GM23338 (cell line): ENCODE measurements at regions not wholly inside any gene's neighbourhood (a gene's known extent, or its start where the extent isn't known, plus 50 kb on each side); places are given as distances from the start of the nearest gene placed in this dataset.

Experiments used
- ATAC-seq: fragments of 200-7000 bp; cut with Tn5 transposase; 3 replicates; pipeline ENCODE4 v1.9.1; 2020
- DNase-seq: peaks from one replicate; pipeline ENCODE4 v3.0.0-alpha.2; 2015; ENCODE audit warnings: low spot score
- H2AFZ ChIP-seq: fragments of 200-600 bp; sonication (generic); 2 replicates; pipeline ENCODE4 v1.8.0; 2016; ENCODE audit warnings: antibody characterized with exemption, mild to moderate bottlenecking, moderate library complexity
- H3F3A ChIP-seq: fragments of 200-600 bp; sonication (generic); replicated peaks from 2 replicates; pipeline ENCODE4 v1.8.0; 2017; ENCODE audit warnings: antibody characterized with exemption, mixed run types, low read depth
- H3K27ac ChIP-seq: fragments of 200-600 bp; sonication (generic); 2 replicates; pipeline ENCODE4 v1.6.1; 2016; ENCODE audit warnings: low read depth
- H3K27me3 ChIP-seq: fragments of 200-600 bp; sonication (generic); 2 replicates; pipeline ENCODE4 v1.8.0; 2016; ENCODE audit warnings: mild to moderate bottlenecking, mixed run types, moderate library complexity; ENCODE audit not compliant: insufficient read depth
- H3K36me3 ChIP-seq: fragments of 200-600 bp; sonication (generic); 2 replicates; pipeline ENCODE4 v1.8.0; 2016; ENCODE audit warnings: mild to moderate bottlenecking; ENCODE audit not compliant: insufficient read depth
- H3K4me1 ChIP-seq: fragments of 200-600 bp; sonication (generic); 2 replicates; pipeline ENCODE4 v1.8.0; 2016; ENCODE audit warnings: mild to moderate bottlenecking, moderate library complexity; ENCODE audit not compliant: insufficient read depth
- H3K4me2 ChIP-seq: fragments of 200-600 bp; sonication (generic); 2 replicates; pipeline ENCODE4 v1.7.1; 2017; ENCODE audit warnings: mixed run types
- H3K4me3 ChIP-seq: fragments of 200-600 bp; sonication (generic); 2 replicates; pipeline ENCODE4 v1.6.1; 2016; ENCODE audit warnings: mixed run types
- H3K79me2 ChIP-seq: fragments of 200-600 bp; sonication (generic); replicated peaks from 2 replicates; pipeline ENCODE4 v1.8.0; 2017; ENCODE audit warnings: mild to moderate bottlenecking; ENCODE audit not compliant: insufficient read depth
- H3K9me2 ChIP-seq: fragments of 200-600 bp; sonication (generic); 2 replicates; pipeline ENCODE4 v1.8.0; 2017; ENCODE audit not compliant: insufficient read depth
- H4K20me1 ChIP-seq: fragments of 200-600 bp; sonication (generic); replicated peaks from 2 replicates; pipeline ENCODE4 v1.8.0; 2017; ENCODE audit warnings: mild to moderate bottlenecking; ENCODE audit not compliant: insufficient read depth
- H3K27ac Mint-ChIP-seq: 2 replicates; pipeline ENCODE4 v1.8.0; 2020; ENCODE audit warnings: inconsistent platforms, mild to moderate bottlenecking, moderate library complexity, mixed read lengths
- H3K27me3 Mint-ChIP-seq: 3 replicates; pipeline ENCODE4 v1.8.0; 2022; ENCODE audit warnings: low read depth, mild to moderate bottlenecking, moderate library complexity, mixed read lengths, inconsistent platforms; ENCODE audit not compliant: insufficient read depth, poor library complexity
- H3K36me3 Mint-ChIP-seq: 3 replicates; pipeline ENCODE4 v1.8.0; 2021; ENCODE audit warnings: low read depth, mild to moderate bottlenecking, inconsistent platforms, moderate library complexity, mixed read lengths
- H3K4me1 Mint-ChIP-seq: 3 replicates; pipeline ENCODE4 v1.8.0; 2020; ENCODE audit warnings: mild to moderate bottlenecking, inconsistent platforms, mixed read lengths
- H3K4me3 Mint-ChIP-seq: 3 replicates; pipeline ENCODE4 v1.8.0; 2021; ENCODE audit warnings: moderate library complexity, mild to moderate bottlenecking, inconsistent platforms, mixed read lengths
- H3K9me3 Mint-ChIP-seq: 3 replicates; pipeline ENCODE4 v1.8.0; 2020; ENCODE audit warnings: moderate library complexity, mild to moderate bottlenecking, inconsistent platforms, mixed read lengths
- CREB1 ChIP-seq: fragments of 250-450 bp; sonication (Bioruptor Pico); IDR thresholded peaks from 2 replicates; pipeline ENCODE4 v1.5.0; 2020; ENCODE audit warnings: low read depth, mild to moderate bottlenecking, moderate library complexity
- EZH2 ChIP-seq: fragments of 200-600 bp; sonication (generic); IDR thresholded peaks from one replicate; pipeline ENCODE4 v1.8.0; 2017; ENCODE audit warnings: antibody characterized with exemption, mild to moderate bottlenecking, low read depth; ENCODE audit not compliant: unreplicated experiment
- EZH2phosphoT487 ChIP-seq: fragments of 200-600 bp; sonication (generic); IDR thresholded peaks from one replicate; pipeline ENCODE4 v1.8.1; 2018; ENCODE audit warnings: antibody characterized with exemption; ENCODE audit not compliant: unreplicated experiment
- NANOG ChIP-seq: IDR thresholded peaks from 2 replicates; pipeline ENCODE4 v1.6.1; 2016; ENCODE audit warnings: antibody characterized with exemption, borderline replicate concordance
- STAT1 ChIP-seq: IDR thresholded peaks from one replicate; pipeline ENCODE4 v1.6.1; 2016; ENCODE audit warnings: antibody characterized with exemption; ENCODE audit not compliant: unreplicated experiment
- ZNF114 ChIP-seq: fragments of 250-450 bp; sonication (Bioruptor Pico); IDR thresholded peaks from 2 replicates; pipeline ENCODE4 v1.5.0; 2020; ENCODE audit warnings: mild to moderate bottlenecking, moderate library complexity
- ZNF331 ChIP-seq: fragments of 250-450 bp; sonication (Bioruptor Pico); IDR thresholded peaks from 2 replicates; pipeline ENCODE4 v1.5.0; 2020; ENCODE audit warnings: low read depth, mild to moderate bottlenecking, moderate library complexity
- TF ChIP-seq, protein P1 (sequence below), 2 experiments: fragments of 200-600 bp in 1 of 2; sonication (generic) in 1 of 2; conservative IDR thresholded peaks; 2 replicates each; pipeline versions ENCODE4 v1.5.1 to v1.6.1; 2016 to 2017; ENCODE audit warnings: antibody characterized with exemption in 2 of 2, low read depth in 2 of 2, mild to moderate bottlenecking in 2 of 2, moderate library complexity in 1 of 2
- TF ChIP-seq, protein P2 (sequence below): IDR thresholded peaks from 2 replicates; pipeline ENCODE4 v1.6.1; 2016; ENCODE audit warnings: antibody characterized with exemption
- TF ChIP-seq, protein P3 (sequence below): IDR thresholded peaks from one replicate; pipeline ENCODE4 v1.6.1; 2018; ENCODE audit warnings: antibody characterized with exemption; ENCODE audit not compliant: unreplicated experiment

DNA sequence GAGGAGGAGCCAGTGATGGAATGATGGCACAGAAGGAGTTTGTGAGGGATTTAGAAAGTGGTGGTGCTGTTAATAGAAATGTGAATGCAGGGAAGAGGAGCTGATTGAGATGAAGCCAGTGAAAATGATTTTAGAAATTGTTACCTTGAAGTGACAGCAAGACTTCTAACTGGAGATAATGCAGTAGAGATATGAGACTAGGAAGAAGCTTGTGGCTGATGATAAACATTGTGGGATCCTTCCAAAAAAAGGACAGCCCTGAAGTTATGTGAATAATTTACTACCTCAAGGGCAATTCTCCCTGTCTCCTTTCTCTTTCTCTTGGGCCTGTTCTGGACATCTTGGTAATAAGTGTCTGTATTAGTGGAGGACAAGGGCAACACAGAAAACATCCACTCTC lies 138.6 kb downstream of the LSMEM1 start:
- Histone ChIP-seq H3K79me2 (no peaks in the 10 kb centered on the region), H3K27ac (no peak overlapping the region), H4K20me1 (no peaks in the 10 kb centered on the region), H3K36me3 (no peaks in the 10 kb centered on the region), H3K4me3 (no peak overlapping the region), H3K9me2 (peaks cover 2% of the 10 kb centered on the region; the same call in 1 of the 2 replicates), H3K4me1 (no peaks in the 10 kb centered on the region), H3K27me3 (no peaks in the 10 kb centered on the region), H3K4me2 (no peak overlapping the region), H2AFZ (no peak overlapping the region), H3F3A (no peaks in the 10 kb centered on the region)
- DNase-seq (no peak), ATAC-seq (no peak)
- Mint-ChIP-seq H3K27ac (no peak overlapping the region), H3K9me3 (peaks cover 3% of the 10 kb centered on the region; the same call in 2 of the 3 replicates), H3K27me3 (peaks cover 4% of the 10 kb centered on the region), H3K4me1 (peaks cover 9% of the 10 kb centered on the region), H3K36me3 (no peaks in the 10 kb centered on the region), H3K4me3 (no peak overlapping the region)
- TF ChIP-seq, protein P1, sequence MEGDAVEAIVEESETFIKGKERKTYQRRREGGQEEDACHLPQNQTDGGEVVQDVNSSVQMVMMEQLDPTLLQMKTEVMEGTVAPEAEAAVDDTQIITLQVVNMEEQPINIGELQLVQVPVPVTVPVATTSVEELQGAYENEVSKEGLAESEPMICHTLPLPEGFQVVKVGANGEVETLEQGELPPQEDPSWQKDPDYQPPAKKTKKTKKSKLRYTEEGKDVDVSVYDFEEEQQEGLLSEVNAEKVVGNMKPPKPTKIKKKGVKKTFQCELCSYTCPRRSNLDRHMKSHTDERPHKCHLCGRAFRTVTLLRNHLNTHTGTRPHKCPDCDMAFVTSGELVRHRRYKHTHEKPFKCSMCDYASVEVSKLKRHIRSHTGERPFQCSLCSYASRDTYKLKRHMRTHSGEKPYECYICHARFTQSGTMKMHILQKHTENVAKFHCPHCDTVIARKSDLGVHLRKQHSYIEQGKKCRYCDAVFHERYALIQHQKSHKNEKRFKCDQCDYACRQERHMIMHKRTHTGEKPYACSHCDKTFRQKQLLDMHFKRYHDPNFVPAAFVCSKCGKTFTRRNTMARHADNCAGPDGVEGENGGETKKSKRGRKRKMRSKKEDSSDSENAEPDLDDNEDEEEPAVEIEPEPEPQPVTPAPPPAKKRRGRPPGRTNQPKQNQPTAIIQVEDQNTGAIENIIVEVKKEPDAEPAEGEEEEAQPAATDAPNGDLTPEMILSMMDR (conservative IDR thresholded peaks at IDR 0.05; ENCODE audit: low read depth in 2 of 2): no peak
- TF ChIP-seq NANOG: no peak
- TF ChIP-seq, protein P2, sequence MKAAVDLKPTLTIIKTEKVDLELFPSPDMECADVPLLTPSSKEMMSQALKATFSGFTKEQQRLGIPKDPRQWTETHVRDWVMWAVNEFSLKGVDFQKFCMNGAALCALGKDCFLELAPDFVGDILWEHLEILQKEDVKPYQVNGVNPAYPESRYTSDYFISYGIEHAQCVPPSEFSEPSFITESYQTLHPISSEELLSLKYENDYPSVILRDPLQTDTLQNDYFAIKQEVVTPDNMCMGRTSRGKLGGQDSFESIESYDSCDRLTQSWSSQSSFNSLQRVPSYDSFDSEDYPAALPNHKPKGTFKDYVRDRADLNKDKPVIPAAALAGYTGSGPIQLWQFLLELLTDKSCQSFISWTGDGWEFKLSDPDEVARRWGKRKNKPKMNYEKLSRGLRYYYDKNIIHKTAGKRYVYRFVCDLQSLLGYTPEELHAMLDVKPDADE: no peak
- TF ChIP-seq STAT1: no peak
- no peak for TF ChIP-seq CREB1 (CRISPR knock-in tag)
- TF ChIP-seq, protein P3, sequence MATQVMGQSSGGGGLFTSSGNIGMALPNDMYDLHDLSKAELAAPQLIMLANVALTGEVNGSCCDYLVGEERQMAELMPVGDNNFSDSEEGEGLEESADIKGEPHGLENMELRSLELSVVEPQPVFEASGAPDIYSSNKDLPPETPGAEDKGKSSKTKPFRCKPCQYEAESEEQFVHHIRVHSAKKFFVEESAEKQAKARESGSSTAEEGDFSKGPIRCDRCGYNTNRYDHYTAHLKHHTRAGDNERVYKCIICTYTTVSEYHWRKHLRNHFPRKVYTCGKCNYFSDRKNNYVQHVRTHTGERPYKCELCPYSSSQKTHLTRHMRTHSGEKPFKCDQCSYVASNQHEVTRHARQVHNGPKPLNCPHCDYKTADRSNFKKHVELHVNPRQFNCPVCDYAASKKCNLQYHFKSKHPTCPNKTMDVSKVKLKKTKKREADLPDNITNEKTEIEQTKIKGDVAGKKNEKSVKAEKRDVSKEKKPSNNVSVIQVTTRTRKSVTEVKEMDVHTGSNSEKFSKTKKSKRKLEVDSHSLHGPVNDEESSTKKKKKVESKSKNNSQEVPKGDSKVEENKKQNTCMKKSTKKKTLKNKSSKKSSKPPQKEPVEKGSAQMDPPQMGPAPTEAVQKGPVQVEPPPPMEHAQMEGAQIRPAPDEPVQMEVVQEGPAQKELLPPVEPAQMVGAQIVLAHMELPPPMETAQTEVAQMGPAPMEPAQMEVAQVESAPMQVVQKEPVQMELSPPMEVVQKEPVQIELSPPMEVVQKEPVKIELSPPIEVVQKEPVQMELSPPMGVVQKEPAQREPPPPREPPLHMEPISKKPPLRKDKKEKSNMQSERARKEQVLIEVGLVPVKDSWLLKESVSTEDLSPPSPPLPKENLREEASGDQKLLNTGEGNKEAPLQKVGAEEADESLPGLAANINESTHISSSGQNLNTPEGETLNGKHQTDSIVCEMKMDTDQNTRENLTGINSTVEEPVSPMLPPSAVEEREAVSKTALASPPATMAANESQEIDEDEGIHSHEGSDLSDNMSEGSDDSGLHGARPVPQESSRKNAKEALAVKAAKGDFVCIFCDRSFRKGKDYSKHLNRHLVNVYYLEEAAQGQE: no peak
- TF ChIP-seq EZH2: no peak

DNA sequence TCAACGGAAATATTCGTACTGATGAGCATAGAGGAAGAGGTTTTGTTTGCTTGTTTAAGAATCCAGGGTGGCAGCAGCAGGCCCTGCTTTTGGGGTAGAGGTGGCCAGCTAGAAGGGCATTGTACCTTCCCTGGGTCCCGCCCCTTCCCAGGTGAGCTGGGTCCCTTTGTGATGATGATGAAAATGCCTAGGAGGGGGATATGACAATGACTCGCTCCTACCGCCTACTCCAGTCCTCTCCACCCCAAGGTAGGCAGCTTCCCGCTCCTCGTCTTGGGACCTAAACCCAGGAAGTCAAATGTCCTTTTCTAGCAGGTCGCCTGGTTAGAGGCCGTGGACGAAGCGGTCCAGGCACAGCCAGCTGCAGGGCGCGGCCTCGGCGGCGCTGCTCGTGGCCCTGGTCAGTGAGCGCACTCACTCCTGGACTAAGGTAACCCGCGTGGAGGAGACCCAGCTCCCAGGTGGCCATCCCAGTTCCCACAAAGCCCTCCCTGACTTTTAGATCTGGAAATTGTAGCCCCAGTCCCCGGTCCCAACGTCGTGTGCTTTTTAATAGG lies 141.4 kb downstream of the LSMEM1 start:
- ATAC-seq: peak; percentile 69
- H4K20me1 ChIP-seq: no peaks in the 10 kb centered on the region
- Mint-ChIP-seq H3K4me3 (no peak overlapping the region), H3K27ac (no peak overlapping the region), H3K4me1 (peaks cover 9% of the 10 kb centered on the region), H3K9me3 (peaks cover 6% of the 10 kb centered on the region), H3K36me3 (no peaks in the 10 kb centered on the region), H3K27me3 (peaks cover 4% of the 10 kb centered on the region)
- no peaks in the 10 kb centered on the region for H3K27me3 ChIP-seq
- no peak overlapping the region for H3K4me3 ChIP-seq
- peak overlapping the region; percentile 92 for H2AFZ ChIP-seq
- H3K9me2 ChIP-seq: no peaks in the 10 kb centered on the region
- no peaks in the 10 kb centered on the region for H3F3A ChIP-seq
- H3K4me2 ChIP-seq: no peak overlapping the region
- H3K79me2 ChIP-seq: no peaks in the 10 kb centered on the region
- H3K4me1 ChIP-seq: no peaks in the 10 kb centered on the region
- peak; percentile 50 for DNase-seq
- no peaks in the 10 kb centered on the region for H3K36me3 ChIP-seq
- H3K27ac ChIP-seq: no peak overlapping the region
- TF ChIP-seq, protein P1 (conservative IDR thresholded peaks at IDR 0.05; ENCODE audit: low read depth in 2 of 2): no peak
- no peak for TF ChIP-seq EZH2
- TF ChIP-seq, protein P3: no peak
- TF ChIP-seq STAT1: no peak
- TF ChIP-seq EZH2phosphoT487: no peak
- no peak for TF ChIP-seq NANOG
- no peak for TF ChIP-seq ZNF114
- no peak for TF ChIP-seq ZNF331 (CRISPR knock-in tag)
